ENCODE measurements at regions not wholly inside any gene's neighbourhood (a gene's known extent, or its start where the extent isn't known, plus 50 kb on each side); places are given as distances from the start of the nearest gene placed in this dataset.

DNA sequence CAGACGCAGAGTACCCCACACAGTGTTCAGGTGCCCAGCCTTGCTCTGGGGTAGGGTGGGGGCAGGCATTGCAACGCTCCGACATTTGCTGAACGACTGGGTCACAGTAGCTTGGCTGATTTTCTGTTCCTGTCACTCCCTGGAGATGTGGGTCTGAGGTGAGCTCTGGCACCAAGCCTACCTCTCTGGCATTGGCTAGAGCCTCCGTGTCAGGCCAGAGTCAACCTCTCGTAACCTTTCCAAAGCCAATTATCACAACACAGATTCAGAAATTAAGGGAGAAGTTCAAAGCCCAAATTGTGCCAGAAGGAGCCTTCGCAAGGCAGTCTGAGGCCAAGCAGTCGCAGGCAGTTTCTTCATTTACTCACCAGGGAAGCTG is 117.2 kb downstream of the IRS2 start:
- no peak for DNase-seq

DNA sequence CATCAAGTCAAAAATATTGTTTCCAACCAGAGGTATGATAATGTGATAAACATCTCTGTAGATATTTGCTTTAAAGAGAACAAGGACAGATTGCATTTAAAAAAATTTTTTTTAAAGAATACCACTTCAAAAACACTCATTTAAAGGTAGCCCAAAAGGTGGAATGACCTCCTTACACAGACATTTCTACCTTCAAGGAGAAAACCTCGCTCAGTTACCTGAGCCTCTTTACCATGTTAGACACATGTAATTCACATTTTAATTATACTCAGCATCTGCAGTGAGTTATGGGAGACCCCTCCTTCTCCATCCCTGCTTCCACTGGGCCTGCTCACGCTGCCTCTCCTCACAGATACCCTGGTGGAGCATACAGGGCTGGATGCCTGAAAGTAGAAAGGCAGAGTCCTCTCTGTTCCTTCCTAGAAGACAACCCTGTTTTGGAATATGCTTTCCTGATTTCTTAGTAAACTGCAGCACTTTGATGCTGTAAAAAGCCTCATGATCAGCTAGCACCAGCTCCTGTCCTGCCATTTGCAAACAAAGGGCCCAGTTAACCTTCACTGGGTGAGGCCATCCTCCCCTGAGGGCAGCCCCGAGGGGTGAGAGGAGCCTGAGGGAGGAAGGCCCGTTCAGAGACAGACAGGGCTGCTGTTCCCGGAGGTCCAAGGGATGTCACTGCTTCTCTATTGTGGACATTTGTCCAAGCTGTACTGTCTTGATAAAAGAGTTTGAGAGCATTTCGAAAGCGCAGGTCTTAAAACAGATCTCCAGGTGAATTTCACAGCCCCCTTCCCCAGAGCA is 117.8 kb downstream of the IRS2 start:
- DNase-seq = no peak

DNA sequence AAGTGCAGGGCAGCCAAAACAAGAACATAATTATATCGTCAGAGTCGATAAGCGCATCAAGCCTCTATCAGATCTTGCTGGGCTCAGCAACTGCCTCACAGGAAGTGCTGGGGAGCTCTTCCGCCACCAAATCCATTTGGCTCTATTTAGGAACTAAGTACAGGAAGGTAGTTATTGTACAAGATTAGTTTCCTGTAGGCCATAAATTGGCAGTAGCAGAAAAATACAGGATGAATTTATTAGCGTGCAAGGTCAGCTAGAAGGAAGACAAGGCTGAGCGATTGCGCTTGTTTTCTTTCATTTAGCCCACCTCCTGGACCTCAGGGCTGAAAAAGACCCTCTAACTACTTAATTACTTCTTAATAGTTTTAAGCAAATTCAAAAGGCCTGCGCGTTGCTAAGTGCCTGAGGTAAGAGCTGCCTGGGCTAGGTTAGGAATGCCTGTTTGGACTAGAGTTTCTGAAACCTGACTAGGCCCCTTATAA is 118.5 kb downstream of the IRS2 start:
- DNase-seq = no peak

DNA sequence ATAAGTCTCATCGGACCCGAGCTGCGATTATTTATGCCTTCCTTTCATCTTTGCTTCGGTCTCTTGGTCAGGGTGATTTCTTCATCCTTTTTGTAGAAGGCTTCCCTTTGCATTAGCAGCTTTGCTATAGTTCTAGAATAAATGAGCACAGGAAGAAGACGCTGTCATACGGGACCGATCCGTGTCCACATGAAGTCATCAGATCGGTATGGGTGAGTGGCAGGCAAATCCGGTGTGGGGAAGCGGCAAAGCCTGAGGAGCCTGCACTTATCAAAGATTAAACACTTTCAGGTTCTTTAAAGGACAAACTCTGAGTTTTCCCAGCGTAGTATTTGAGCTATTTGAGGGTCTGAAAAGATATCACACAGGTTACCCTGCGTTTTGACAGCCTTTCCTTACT is 119.3 kb downstream of the IRS2 start:
- peak; percentile 54 for DNase-seq

DNA sequence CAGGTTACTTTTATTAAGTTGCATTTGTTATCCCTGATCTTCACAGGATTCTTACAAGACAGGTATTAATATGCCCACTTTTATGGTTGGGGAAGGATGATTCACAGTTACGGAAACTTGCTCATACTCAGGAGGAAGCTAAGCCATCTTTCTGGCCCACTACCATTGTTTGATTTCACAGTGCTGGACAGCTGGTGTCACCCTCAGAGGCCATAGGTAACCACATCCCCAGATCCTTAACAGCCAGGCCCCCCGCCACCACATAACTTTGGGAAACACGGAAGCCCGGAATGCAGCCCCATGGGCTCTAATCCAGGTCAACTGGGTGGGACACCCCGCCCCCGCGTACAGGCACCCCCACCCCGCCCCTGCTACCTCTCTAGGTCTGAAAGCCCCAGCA is 119.7 kb downstream of the IRS2 start:
- DNase-seq = no peak

DNA sequence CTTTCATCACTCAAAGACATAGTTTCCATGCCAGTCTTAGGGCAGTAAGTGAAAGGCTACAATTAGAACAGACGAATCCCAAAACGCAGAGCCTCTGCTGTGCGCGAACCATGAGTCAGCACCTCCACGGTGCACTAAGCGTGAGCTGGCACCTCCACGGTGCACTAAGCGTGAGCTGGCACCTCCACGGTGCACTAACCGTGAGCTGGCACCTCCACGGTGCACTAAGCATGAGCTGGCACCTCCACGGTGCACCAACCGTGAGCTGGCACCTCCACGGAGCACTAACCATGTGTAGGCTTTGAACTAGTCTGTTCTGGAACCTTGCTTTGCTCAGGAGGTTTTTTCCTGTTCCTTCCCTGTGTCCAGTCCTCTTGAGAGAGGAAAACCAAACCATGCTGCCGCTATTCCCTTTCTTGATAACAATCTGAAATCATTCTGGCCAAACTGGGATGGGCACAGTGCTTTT is 120.6 kb downstream of the IRS2 start:
- no peak for DNase-seq

DNA sequence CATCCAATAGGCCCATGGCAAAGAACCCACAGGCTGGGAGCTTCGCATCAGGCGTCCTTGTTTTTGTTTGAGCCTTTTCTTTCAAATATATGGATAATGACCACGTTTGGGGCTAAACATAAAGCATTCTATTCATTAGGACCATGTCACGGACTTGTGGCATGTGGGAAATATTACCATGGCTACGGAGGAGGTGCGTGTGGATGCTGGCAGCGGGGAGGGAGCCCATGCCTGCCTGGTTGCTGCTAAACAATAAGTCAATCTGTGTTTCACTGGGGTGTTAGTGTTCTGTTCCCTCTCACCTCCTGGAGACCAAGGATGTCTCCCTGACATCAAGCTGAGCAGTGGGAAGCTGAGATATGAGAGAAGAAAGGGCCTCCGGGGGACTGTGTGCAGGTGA is 121.1 kb downstream of the IRS2 start:
- no peak for DNase-seq

DNA sequence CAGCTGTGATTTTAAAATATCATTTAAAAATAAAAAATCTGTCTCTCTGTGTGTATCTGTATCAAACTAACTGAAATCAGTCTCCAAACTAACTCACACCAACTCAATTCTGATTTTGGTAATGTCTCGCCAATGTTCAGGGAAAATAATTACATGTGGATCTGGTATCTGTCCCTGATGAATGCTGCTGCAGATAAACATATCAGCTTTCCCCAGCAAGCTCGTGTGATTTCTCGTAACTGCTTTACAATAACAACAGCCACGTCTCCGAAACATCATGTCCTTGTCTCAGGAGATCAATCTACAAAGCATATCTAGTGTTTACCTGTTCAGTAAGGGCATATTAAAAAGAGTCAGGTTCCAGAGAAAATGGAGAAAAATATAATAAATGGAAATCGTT is 129.0 kb downstream of the IRS2 start:
- no peak for DNase-seq

DNA sequence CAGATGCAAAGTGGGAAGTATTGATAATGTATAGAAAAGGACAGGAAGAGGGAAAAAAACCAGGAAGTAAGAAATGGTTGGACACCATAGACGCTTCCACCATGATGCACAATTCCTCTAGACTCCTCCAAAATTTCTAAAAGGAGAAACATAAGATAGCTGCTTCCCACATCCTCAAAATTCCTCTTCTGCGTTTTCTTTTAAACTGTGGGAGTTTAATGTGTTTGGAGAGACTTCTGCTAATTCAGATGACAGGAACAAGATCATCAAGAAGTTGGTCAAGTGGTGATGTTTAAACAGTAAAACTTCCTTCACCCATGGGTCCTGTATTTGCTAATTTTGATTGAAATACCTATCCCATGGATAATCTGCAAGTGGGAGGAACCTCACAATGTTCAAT is 130.2 kb downstream of the IRS2 start:
- DNase-seq = no peak

DNA sequence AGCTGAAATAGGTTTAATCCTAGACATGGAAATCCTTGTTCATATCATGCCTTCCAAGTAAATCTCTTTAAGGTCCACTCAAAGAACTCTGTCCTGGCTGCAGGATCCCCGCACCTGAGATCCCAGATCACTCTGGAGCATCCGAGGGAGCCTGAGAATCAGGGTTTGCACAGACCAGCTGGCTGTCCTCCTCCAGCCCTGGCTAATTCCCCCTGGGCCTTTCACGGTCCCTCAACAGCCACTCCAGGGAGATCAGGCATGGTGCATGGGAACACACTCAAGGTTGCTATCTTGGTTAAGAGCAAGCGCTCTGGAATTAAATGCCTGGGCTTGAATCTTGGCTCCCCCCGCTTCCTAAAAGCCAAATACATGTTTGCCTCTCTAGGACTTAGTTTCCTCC is 130.8 kb downstream of the IRS2 start:
- DNase-seq = no peak

DNA sequence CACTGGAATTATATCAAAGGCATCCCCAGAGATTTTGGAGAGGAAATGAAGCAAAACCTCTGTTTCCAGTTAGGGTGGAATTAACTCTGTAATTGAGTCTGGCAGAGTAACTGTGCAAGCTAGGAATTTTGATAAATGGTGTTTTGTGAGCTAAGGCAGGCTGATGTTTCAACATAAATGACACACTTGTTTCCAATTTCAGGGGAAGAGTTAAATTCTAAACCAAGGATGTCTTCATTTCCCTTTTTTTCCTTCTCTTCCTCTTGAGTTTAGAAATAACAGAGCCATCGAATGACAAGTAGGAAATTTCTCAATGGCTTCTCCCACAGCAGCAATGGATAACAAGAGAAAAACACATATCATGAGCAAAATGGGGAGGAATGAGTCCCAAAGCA is 131.2 kb downstream of the IRS2 start:
- DNase-seq = peak; percentile 50

DNA sequence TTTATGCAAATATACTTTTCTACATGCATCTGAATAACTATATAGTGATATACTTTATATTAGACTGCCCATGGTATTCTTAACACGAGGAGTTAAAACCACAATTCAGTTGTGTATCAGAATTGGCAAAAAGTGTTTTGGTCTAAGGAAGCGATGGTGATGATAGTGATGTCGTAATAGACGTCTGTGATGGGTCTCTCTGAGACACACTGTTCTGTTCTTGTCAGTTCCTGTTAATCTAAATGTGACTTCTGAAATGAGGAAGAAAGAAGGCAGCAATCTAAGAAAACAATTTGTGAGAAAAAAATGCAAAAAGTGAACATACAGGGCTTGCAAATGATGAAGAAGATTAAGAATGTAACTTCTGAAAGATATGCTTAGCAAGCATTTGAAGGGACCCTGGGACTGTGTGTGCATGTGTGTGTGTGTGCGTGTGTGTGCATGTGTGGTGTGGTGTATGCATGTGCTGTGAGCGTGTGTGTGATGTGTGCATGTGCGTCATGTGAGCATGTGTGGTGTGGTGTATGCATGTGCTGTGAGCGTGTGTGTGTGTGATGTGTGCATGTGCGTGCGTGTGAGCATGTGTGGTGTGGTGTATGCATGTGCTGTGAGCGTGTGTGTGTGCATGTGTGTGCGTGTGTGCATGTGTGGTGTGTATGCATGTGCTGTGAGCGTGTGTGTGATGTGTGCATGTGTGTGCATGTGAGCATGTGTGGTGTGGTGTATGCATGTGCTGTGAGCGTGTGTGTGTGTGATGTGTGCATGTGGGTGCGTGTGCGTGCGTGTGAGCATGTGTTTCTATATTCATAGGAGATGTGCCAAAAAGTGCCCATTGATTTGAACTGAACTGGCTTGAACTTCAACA is 131.8 kb downstream of the IRS2 start:
- peak; percentile 24 for DNase-seq

DNA sequence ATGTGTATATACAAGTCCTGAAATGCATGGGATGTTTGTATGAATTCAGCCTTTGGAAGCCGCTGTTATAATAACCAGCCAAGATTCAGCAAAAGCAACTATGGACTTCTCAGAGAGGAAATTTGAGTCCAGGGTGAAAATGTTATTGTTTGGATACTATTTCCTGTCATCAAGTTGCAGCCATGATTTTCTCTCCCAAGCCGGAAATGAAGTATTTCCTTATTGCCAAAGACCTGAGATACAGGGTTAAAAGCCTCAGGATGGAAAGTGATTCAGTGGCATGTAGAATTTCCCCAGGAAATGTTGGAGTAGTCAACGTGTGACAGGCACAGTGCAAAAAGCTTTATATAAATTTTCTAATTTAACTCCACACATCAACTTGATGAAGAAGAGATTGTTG is 133.9 kb downstream of the IRS2 start:
- peak; percentile 25 for DNase-seq

DNA sequence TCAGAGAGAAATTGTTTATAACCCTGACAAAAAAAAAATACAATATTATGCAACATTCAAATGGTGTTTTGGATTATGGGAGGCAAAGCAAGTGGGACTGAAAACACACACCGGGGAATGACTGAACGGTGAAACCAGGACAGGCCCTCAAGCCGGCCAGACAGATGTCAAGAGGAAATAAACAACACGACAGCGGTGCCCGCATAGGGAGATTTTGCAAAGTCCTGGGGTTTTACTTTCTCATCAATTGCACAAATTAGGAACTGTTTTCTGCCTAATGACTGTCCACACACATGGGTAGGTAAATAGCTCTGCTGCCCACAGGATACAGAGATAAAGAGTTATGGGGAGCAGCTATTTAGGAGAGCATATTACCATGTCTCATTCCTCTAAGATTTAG is 134.5 kb downstream of the IRS2 start:
- no peak for DNase-seq

DNA sequence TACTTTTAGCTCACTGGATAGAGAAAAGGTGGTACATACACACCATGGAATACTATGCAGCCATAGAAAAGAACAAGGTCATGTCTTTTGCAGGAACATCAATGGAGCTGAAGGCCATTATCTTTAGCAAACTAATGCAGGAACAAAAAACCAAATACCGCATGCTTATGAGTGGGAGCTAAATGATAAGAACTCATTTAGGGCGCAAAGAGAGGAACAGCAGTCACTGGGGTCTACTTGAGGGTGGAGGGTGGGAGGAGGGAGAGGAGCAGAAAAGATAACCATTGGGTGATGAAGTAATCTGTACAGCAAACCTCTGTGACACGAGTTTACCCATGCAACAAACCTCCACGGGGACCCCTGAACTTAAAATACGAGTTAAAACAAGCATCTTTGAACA is 135.1 kb downstream of the IRS2 start:
- DNase-seq = no peak

DNA sequence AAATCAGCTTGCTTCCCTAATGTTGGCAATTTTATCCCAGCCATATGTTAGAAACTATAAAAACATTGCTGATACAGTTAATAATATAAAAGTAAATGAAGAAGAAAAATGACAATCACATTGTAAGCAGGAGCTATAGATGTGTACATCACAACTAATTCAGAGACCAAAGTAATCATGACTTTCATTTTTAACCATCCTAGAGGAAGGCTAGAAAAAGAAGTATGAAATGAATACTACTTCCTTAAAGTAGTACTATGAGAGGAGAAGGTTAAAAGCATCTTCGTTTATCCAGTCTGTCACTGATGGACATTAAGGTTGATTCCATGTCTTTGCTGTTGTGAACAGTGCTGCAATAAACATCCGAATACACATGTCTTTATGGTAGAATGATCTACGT is 135.5 kb downstream of the IRS2 start:
- DNase-seq = no peak

DNA sequence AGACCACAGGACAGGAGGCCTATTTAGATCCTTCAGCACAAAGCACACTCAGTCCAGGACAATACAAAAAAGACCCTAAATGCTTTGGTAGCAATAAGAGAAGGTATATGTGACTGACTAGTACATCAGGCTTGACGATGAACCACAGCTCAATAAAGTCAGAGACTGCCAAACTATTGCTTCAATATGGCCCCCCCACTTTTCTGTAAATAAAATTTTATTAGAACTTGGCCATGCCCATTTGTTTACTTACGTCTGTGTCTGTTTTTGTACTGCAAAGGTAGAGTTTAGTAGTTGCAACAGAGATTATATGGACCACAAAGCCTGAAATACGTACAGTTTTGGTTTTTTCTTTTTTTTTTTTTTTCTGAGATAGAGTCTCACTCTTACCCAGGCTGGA is 136.7 kb downstream of the IRS2 start:
- no peak for DNase-seq

DNA sequence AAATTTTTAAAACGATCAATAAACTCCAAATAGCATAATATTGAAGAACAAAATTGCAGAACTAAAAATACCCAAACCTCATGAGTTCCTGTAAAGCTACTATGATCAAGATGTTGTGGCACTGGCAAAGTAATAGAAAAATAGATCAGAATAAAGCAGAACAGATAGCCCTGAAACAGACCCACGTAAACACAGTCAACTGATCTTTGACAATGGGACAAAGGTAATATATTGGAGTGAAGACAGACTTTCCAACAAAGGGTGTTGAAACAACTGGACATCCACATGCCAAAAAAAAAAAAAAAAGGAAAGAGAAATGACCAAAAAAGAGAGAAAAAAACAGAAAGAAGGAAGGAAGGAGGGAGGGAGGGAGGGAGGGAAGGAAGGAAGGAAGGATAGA is 138.7 kb downstream of the IRS2 start:
- DNase-seq = no peak

DNA sequence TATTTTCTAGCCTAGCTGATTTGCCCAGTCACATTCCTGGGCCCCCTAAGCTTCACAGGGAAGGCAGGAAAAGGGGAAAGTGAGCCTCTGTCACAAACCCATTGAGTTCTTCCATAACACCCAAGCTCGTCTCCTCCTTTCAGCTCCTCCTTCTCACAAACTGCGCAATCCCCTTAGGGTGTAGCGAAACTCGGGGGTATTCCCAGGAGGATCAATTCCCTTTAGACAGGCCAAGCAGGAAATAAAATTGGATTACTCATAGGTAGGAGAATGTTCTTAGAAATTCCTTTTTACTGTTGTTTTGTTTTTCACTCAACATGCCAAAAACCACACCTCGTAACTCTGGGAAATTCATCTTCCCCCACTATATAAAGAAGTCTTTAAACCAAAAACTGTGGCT is 139.3 kb downstream of the IRS2 start:
- peak; percentile 65 for DNase-seq

DNA sequence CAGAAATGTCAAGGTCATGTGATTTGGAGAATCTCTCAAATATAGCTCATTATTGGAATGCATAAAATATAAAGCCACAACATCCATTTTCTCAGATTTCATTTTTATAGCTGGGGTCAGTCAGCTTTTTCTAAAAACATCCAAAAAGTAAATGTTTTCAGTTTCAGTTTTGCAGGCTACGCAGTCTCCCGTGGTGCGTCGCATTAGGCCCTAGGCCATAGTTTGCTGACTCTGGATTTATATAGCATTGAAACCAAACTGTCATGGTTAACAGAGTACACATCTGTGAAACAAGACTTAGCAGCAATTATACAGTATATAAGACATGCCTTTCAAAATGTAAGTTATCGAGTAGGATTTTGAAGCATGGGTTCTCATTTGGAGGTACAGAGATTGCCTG is 140.0 kb downstream of the IRS2 start:
- no peak for DNase-seq

DNA sequence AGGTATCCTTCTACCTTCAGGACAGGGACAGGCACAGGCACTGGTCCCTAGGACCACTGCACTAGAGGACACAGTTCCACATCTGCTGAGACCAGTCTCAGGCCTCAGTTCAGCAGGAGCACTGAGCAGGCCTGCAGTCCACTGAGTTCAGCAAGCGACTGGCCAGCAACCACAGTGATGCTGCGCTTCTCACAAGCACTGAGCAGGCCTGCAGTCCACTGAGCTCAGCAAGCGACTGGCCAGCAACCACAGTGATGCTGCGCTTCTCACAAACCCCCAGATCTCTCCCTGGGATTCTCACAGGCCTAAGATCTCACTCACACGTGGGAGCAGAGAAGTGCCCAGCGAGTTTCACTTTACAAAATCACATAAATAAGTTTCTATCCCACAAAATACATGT is 140.6 kb downstream of the IRS2 start:
- DNase-seq = no peak

DNA sequence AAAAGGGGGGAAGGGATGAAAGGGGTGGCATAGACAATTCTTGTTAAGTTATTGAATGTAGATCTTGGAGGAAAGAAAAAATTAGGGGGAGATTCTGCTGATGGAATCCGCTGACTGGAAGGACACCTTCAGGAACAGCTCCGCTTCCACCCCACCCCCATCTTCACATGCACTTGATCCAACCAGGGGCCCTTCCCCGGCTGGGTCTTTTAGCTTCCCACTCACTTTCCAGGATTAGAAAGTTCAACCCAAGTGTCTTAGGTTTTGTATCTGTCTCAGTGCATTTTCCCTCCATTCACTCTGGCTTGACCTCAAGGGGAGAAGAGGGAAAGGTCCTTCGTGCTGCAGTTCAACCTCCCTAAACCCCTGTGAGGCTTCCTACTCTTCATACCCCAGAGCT is 141.4 kb downstream of the IRS2 start:
- no peak for DNase-seq

DNA sequence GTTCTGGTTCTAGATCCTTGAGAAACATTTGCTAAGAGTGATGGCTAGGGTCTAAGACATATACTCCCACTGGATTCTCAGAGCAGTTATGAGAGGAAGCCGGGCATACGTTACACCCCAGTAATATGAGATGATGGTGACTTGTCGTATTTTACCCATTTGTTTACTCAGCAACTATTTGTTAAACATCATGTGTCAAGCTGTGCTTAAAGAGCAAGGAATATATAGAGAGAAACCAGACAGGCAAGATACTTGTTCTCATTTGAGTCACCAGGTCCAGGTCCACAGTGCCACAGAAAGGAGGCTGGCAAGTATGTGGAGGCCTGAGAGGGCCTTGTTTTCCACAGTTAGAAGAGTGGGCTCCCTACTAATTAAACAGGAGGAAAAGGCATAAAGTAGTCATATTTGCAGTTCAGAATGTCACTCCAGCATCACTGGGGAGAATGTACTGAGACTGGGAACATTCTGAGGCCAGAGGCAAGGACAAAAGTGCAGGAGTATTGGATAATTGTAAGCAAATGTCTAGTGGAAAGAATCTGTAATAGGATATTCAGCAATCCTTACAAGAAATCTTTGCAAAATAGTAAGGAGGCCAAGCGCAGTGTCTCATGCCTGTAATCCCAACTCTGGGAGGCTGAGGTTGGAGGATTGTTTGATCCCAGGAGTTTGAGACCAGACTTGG is 142.2 kb downstream of the IRS2 start:
- DNase-seq = no peak

DNA sequence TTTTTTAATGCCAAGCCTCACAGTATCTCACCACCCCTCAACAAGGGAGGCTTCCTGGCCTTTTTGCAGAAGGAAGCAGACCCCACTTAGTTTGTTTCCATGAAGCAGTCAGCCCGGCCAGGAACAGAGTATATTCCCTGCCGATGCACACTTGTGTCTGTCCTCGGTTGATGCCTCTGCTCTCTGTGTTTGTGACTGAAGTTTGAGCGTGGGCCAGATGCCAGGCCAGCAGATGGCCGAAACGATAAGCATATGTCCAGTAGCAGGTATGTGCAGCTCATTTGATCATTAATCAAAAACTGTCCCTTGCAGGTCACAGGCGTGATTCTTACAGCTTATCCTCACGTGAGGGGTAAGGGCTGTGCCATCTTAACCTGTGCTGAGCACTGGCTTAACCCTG is 144.0 kb downstream of the IRS2 start:
- no peak for DNase-seq

Measured in fibroblast of skin of right biceps (primary cell).